GM19351 (cell line): ENCODE measurements at regions not wholly inside any gene's neighbourhood (a gene's known extent, or its start where the extent isn't known, plus 50 kb on each side); places are given as distances from the start of the nearest gene placed in this dataset.

Experiments used
- ATAC-seq: cut with Tn5 transposase; IDR thresholded peaks from one replicate; pipeline ENCODE4 v1.9.1; 2021; ENCODE audit warnings: mild to moderate bottlenecking, moderate library complexity; ENCODE audit not compliant: unreplicated experiment

DNA sequence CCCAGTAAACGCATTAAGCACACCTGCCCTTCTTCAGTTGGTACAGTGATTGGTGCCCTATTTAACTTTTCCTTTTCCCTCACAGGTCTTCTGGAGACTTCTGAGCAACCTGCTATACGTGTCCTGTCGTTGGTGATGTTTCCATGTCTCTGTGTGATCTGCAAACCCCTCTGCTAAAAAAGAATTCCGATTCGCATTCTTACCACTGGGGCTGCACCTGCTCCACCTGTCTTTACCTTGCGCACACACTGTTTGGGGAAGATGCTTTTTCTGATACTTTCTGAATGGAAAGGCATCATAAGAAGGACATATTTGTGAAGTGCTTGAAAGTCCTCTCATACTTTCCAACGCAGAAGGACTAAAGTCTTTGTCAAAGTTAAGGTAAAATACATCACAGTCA is 323.9 kb upstream of the SOX11 start:
- ATAC-seq = no peak

- ATAC-seq = no peak
These were observed 322.7 kb upstream of the SOX11 start for GRCh38 chr2:5369510-5369909.

GRCh38 chr2:5370158-5370557 is 322.0 kb upstream of the SOX11 start:
- ATAC-seq = no peak

DNA sequence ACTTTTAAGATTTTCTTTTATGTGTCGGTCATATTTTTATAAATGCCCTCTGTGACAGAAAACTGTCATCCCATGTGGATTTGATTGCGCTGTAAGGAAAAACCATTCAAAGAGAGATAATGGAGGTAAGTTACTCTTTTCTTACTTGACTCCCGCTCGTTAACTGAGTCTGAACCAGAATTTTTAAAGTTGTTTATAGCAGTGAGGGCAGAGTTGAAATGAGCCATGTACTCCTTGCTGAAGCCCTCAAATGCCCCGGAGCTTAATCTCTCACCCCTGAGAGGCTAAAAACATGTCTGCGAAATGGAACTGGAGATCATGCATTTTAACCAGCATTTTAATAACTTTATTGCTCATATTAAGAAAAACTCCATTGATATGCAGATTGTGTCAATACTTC is 320.0 kb upstream of the SOX11 start:
- ATAC-seq = no peak

GRCh38 chr2:5373200-5373599 is 319.0 kb upstream of the SOX11 start:
- ATAC-seq = no peak

GRCh38 chr2:5374762-5375161 is 317.4 kb upstream of the SOX11 start:
- ATAC-seq = no peak

DNA sequence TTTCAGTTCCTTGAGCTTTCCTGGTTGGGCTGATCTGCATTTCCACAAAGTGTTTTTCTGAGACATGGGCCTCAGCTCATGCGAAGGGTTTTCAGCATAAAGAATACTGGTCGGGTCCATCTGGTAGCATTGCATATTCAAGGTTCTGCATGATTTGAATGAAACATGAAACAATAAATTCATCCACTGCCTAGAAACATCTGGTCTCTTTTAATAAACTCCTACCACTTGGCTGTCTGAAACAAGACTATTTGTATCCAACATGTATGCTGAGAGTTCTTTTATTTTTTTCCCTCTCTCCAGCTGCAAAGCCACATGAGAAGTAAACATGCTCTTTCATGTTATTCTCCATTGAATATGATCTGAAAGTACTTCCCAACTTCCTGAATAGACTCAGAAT is 314.9 kb upstream of the SOX11 start:
- no peak for ATAC-seq

DNA sequence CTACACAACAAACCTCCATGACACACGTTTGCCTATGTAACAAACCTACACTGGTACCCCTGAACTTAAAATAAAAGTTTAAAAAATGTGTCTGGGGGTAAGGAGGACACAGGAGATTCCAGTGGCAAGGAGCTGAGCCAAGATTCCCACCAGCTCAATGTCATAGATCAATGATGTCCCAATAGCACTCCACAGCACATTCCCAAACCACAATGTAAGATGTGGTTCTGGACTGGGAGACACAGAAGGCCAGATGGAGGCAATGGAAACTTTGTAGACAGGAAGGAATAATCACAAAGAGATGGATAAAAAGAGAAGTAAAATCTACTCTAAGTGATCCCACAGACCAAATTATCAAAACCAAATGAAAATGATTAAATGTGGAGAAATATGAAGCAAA is 312.4 kb upstream of the SOX11 start:
- no peak for ATAC-seq

GRCh38 chr2:5385596-5385995 is 306.6 kb upstream of the SOX11 start:
- no peak for ATAC-seq

DNA sequence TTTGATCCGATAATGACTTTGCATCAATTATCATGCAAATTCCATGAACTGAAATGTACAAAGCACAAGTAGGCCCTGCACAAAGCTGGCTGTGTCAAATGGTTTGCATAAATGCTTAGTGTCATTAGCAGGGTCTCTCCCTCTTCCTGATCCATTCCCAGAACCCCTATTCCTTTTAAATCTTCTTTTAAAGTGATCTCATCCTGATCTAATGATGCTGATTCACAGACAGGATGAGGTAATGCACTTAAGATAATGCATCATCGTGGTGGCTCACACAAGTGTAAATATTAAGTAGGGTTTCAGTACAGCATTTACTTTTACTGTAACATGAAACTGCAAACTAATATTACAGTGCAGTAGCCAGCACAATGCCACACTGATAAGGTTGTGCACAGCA is 304.8 kb upstream of the SOX11 start:
- no peak for ATAC-seq

DNA sequence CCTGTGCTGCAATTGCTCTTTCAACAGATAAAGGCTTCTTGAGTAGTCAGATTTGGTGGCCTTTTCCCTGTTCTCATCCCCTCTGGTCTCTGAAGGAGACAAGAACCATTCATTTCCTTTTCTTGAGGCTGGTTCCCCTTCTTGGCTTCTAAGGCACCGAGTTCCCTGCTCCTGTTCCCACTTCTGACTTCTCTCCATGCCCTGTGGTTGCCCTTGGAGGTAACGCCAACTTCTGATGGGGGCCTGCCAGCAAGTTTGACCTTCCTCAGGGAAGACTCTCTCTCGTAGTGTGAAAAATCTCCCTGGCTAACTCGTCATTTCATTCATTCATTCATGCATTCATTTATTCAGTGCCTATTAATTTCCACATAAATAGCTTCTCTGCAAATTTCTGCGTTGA is 302.4 kb upstream of the SOX11 start:
- no peak for ATAC-seq

DNA sequence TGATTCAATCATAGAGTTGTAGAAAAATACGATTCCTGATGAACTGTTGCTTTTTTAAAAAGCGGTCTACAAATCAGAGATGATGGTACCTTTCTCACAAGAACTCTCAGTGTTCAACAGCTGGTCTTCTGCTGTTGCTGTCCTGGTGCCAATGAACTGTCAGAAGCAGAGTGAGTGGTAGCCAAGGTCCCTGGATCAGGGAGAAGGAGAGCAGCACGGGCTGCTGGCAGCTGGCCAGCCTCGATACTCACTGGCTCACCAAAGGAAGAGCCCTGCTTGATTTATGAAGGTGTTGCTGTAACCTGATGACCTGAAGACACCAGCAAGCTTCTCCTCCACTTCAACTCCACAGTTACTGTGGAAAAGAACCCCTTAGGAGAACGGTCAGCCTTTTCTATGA is 300.8 kb upstream of the SOX11 start:
- no peak for ATAC-seq

GRCh38 chr2:5392658-5393057 is 299.5 kb upstream of the SOX11 start:
- ATAC-seq = no peak

- no peak for ATAC-seq
These were observed 298.7 kb upstream of the SOX11 start for GRCh38 chr2:5393474-5393873.

DNA sequence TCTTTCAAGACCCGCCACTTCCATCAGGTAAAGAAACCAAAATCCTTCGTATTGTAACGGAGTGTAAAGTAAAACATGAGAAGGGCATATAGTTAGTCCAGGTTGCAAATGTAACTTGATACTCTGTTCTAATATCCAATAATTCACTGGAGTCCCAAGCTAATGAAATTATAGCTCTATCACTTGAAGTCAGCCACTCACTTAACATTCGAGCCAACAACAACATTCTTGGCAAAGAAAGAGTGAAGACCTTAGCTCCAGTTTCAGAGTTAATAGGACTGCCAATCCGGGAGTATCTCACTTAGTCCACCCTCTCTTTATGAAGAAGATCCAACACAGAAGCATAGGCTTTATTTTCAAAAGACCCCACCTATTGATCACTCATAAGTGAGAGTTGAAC is 298.0 kb upstream of the SOX11 start:
- no peak for ATAC-seq

DNA sequence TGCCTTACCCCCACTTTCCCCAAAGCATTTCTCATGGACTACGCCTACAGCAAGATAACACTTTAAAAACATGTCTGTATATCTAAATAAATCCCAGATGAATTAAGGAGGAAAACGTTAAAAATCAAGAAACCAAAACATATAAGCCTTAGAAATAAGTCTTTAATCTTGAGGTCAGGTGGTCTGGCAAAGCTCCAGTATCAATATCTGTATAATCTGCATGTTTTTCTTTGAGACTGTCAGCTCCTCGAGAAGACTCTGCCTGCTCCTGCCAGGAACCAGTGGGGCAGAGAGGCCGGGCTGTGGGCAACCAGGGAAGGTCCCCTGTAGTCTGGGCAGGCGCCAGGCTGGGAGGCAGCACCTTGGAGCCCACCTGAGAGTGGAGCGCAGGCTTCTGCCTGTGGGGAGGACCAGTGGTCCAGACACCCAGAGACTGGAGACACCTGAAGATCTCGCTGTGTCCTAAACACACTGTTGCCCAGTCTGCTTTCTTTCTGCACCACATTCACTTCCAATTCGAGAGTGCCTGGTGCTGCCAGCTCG is 291.0 kb upstream of the SOX11 start:
- no peak for ATAC-seq

DNA sequence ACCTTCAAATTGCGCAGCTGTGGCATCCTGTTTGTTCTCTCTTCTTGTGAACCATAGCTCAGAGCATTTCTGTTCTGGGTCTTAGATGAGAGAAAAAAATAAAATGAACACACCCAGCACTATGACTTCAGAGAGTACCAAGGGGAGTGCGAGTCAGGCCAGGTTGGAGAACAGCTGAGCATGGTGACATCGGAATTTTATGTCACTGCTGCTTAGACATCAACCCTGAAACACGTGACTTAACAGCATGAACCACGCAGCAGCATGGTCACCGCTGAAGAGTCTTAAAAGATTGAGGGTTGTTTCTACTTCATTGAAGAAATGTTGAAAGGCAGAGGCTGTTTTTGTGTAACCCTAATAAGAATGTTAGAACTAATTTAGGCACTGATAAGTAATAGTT is 288.8 kb upstream of the SOX11 start:
- ATAC-seq = no peak

DNA sequence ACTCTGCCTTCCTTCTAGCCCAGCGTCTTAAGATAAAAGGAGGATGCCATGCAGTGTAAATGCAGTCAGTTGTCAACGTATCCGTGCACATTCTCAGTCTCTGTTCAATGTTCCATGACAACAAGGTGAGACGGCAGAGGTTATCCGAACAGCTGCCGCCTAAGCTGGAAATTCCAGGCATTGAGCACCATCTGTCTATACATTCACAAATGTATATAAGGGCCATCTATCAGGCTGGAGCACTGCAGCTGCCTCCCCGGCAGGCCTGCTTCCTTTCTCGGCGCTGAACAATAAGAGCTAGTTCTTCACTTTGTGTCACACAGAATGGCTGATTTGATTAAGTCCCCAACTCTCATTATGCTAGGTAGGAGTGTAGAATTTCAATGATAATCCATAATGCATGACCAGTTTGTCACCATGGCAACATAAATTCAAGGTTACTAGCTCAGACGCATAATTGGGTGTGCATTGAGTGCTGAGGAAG is 282.2 kb upstream of the SOX11 start:
- ATAC-seq = no peak

- no peak for ATAC-seq
These were observed 281.0 kb upstream of the SOX11 start for GRCh38 chr2:5410991-5411700.

GRCh38 chr2:5412001-5412400 is 280.2 kb upstream of the SOX11 start:
- ATAC-seq = no peak

GRCh38 chr2:5433855-5434254 is 258.3 kb upstream of the SOX11 start:
- no peak for ATAC-seq

DNA sequence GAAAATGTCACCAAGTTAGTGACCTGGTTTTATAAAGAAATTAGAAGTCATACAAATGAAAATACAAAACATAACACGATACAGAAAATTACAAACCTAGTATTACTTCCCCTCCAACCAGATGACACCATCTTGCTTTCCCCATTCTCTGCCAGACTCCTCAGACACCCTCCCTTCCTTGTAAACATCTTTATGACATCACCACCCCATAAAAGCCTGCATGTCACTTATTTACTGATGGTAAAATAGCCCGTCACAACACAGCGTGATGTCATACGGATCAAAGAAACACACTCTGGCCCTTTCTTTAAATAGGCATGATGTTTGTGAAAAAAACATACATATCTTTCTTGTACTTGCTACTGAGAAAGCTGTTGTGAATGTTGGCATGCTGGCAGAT is 254.8 kb upstream of the SOX11 start:
- no peak for ATAC-seq

GRCh38 chr2:5440174-5440573 is 252.0 kb upstream of the SOX11 start:
- no peak for ATAC-seq
